Urothelium cell line (cell line): ENCODE measurements at regions not wholly inside any gene's neighbourhood (a gene's known extent, or its start where the extent isn't known, plus 50 kb on each side); places are given as distances from the start of the nearest gene placed in this dataset.

Source experiments
- DNase-seq: peaks from one replicate; pipeline ENCODE4 v3.0.0; 2011; ENCODE audit warnings: low spot score, mixed read lengths
- FAIRE-seq: peaks from 2 replicates; lab custom pipeline; 2011; peaks lifted over from hg19 to GRCh38; lab: Jason Lieb, UNC

DNA sequence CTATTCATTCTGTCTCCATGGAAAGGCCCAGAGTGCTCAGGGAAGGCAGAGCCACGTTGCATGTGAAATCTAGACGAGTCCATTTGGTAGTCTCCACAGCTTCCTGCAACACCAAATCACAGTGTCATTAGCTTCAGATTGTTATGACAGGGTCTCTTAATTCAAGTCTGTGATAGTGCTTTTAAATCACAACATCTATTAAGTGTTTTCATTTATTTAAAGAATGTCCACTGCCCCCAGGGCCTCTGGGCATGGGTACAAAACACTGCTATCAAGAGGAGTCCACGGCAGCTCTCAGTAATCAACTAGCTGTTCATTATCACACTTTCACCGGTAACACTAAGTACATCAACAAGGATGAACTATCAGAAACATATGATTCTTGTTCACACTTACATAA, 455.9 kb upstream of the JARID2 start:
- FAIRE-seq (no peak), DNase-seq (no peak)

GRCh38 chr6:14790976-14791375, 454.9 kb upstream of the JARID2 start:
- FAIRE-seq, result no peak

GRCh38 chr6:14791526-14791925, 454.3 kb upstream of the JARID2 start:
- FAIRE-seq, result no peak
- no peak for DNase-seq

More at GRCh38 chr6:14790976-14791375, 454.9 kb upstream of the JARID2 start:
- no peak for DNase-seq

GRCh38 chr6:14792118-14792955, 453.5 kb upstream of the JARID2 start:
- no peak for DNase-seq
- FAIRE-seq, result no peak

GRCh38 chr6:14795451-14795850, 450.4 kb upstream of the JARID2 start:
- no peak for FAIRE-seq
- DNase-seq, result no peak

- FAIRE-seq, result no peak
- DNase-seq, result no peak
Measured at GRCh38 chr6:14796974-14797762, 448.7 kb upstream of the JARID2 start.

GRCh38 chr6:14797875-14798593, 447.8 kb upstream of the JARID2 start:
- FAIRE-seq (no peak), DNase-seq (no peak)

- DNase-seq (no peak), FAIRE-seq (no peak)
Measured at GRCh38 chr6:14798594-14798982, 447.3 kb upstream of the JARID2 start.

DNA sequence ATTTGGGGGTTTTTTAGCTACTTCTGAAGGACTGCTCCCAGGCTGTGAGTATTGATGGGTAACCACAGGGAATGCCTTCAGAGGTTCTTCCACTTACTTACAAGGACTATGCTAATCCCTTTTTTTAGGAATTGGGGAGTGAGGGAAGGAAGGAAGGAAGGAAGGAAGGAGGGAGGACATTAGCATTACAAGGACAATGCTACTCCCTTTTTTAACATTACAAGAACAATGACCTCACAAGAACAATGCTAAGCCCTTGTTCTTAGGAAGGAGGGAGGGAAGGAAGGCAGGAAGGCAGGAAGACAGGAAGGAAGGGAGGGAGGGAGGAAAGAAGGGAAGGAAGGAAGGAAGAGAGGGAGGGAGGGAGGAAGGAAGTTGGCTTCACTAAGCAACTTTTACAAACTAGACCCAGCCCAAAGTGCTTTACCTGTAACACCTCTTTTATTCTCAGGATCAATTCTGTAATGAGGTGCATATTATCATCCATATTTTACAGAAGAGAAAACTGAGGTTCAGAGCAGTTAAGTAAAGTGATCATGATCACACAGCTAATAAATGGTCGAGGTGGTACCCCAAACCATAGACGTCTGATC, 446.8 kb upstream of the JARID2 start:
- no peak for FAIRE-seq

DNA sequence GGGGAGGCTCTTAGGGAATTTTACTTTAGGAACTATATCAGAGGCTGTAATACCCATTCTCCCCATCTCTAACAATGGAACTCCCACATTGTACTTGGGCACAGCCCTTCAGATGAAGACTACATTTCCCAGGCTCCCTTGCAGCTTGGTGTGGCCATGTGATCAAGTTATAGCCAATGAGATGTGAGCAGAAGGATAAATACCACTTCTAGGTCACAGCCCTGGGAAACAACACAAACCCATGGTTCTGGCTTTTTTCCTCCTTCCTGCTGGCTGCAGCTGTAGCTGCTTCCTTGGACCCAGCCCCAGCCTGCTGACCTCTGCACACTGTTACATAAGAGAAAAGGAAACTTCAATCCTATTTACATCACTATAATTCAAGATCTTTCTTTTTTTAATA, 445.9 kb upstream of the JARID2 start:
- DNase-seq (peak; percentile 35), FAIRE-seq (no peak)

More for the DNA sequence above, 446.8 kb upstream of the JARID2 start:
- DNase-seq, result no peak

GRCh38 chr6:14802514-14803160, 443.2 kb upstream of the JARID2 start:
- DNase-seq (no peak), FAIRE-seq (no peak)

GRCh38 chr6:14804001-14804784, 441.7 kb upstream of the JARID2 start:
- FAIRE-seq, result no peak

GRCh38 chr6:14804785-14805210, 441.1 kb upstream of the JARID2 start:
- DNase-seq, result peak; percentile 74

More at GRCh38 chr6:14804001-14804784, 441.7 kb upstream of the JARID2 start:
- no peak for DNase-seq

GRCh38 chr6:14806101-14806500, 439.8 kb upstream of the JARID2 start:
- DNase-seq (no peak), FAIRE-seq (no peak)

More at GRCh38 chr6:14804785-14805210, 441.1 kb upstream of the JARID2 start:
- no peak for FAIRE-seq

DNA sequence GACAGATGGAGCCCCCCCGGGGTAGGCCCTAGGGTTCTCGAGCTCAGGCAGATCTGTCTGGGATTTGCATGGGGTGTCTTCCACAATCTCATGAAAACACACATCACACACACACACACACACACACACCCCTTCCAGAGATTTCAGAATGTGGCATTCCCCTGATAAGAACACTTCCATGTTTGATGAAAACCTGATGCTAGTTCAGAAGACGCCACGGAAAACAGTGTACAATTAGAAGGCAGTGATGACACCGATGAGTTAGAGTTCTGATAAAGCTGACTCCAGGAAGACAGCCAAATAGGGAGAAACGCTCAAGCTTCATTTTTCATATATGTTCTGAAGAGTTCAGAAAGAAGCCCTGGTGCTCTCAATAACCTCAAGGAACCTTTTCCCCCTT, 438.7 kb upstream of the JARID2 start:
- no peak for FAIRE-seq

DNA sequence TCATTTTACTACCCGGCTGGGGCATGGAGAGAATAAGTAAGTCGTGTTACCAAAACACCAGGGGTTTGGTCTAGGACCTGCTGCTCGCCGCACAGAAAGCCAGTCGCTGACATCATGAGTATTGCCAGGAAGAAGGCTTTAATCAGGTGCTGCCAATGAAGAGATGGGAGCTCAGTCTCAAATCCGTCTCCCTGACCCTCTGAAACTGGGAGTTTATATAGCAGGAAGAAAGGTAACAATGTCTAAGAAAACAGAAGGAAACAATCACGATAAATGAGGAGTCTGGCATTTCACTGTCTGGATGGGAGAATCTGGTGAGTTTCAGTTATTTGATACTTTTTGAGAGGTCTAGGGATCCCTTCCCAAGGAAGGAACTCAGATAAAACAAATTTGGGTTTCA, 437.9 kb upstream of the JARID2 start:
- no peak for FAIRE-seq

More for the DNA sequence above, 438.7 kb upstream of the JARID2 start:
- DNase-seq, result no peak

DNA sequence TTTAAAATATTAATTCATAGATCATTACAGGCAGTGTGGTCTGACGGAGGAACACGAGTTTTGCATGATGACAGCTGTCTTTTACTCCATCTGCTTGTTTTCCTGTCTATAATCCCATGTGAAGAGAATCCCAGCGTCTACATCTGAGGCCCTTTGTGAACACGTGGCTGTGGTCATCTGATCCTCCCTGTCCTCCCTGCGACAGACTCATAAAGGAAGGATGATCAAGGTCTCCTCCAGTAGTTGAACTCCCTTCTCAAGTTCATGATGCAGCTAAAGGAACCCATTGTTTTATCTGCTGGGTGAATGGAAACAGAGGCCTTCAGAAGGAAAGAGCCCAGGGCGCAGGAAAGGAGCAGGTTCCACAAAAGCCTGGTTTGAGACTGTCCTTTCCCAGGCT, 435.8 kb upstream of the JARID2 start:
- DNase-seq, result no peak
- FAIRE-seq, result no peak

More for the DNA sequence above, 437.9 kb upstream of the JARID2 start:
- no peak for DNase-seq

DNA sequence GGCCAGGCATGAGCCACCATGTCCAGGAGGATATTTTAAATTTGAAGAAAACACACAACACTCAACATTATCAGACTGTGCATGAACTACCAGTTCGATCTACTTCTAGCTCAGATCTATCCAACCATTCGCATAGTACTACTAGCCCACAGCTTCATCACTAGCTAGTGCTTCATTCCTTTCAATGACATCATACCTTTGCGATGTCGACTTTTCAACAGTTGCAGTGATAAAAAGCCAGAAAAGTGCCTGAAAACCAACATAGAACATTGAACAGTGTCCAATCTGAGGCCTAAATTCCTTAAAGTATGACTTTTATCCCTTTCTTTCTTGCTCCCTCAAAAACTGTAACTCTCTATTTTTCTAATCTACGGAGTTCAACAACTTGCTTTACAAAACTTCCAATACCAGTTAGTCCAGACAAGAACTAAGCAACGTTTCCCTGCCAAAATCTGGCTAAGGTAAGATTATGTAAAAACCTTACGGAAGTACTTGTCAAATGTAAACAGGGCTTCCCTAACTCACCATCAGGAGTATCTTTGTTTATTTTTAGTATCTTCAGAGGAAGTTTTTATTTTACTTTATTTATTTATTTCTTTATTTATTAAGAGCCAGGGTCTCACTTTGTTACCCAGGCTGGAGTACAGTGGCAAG, 434.0 kb upstream of the JARID2 start:
- FAIRE-seq, result no peak
- peak; percentile 9 for DNase-seq

GRCh38 chr6:14814016-14814415, 431.9 kb upstream of the JARID2 start:
- no peak for DNase-seq
- FAIRE-seq, result no peak
